MG63 (cell line): ENCODE measurements at regions not wholly inside any gene's neighbourhood (a gene's known extent, or its start where the extent isn't known, plus 50 kb on each side); places are given as distances from the start of the nearest gene placed in this dataset.

Experiments
- DNase-seq: peaks from one replicate; pipeline ENCODE4 v3.0.0-alpha.2; 2020
- H3K27me3 ChIP-seq: fragments of 250-450 bp; sonication (Bioruptor Pico); 2 replicates; pipeline ENCODE4 v1.5.1; 2020; ENCODE audit warnings: mild to moderate bottlenecking, moderate library complexity
- H3K36me3 ChIP-seq: fragments of 250-450 bp; sonication (Bioruptor Pico); 2 replicates; pipeline ENCODE4 v1.5.1; 2020; ENCODE audit warnings: mild to moderate bottlenecking, moderate library complexity
- H3K4me3 ChIP-seq: fragments of 250-450 bp; sonication (Bioruptor Pico); 2 replicates; pipeline ENCODE4 v1.5.1; 2020; ENCODE audit warnings: mild to moderate bottlenecking, moderate library complexity
- H3K9me3 ChIP-seq: fragments of 250-450 bp; sonication (Bioruptor Pico); 2 replicates; pipeline ENCODE4 v1.5.1; 2020; ENCODE audit warnings: mild to moderate bottlenecking, moderate library complexity

DNA sequence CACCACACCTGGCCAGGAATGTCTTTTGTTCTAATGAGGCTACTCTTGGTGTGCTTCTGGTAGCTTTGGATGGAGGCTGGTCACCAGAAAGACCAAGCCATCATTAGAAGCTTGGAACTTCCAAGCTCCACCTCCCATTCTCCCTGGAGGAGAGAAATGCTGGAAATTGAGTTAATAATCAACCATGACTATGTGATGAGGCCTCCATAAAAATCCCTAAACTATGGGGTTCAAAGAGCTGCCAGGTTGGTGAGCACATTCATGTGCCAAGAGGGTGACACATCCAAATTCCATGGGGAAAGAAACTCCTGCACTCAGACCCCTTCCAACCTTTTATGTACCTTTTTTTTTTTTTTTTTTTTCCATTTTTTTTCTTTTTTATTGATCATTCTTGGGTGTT, 105.5 kb upstream of the SPATA31C2 start:
- no peak for DNase-seq
- H3K9me3 ChIP-seq, result no peaks in the 10 kb centered on the region
- no peaks in the 10 kb centered on the region for H3K27me3 ChIP-seq
- no peaks in the 10 kb centered on the region for H3K36me3 ChIP-seq
- no peak overlapping the region for H3K4me3 ChIP-seq

- Histone ChIP-seq H3K27me3 (no peaks in the 10 kb centered on the region), H3K9me3 (no peaks in the 10 kb centered on the region), H3K36me3 (no peaks in the 10 kb centered on the region), H3K4me3 (no peak overlapping the region)
- no peak for DNase-seq
Observed at GRCh38 chr9:88242879-88243278, 104.6 kb upstream of the SPATA31C2 start.

DNA sequence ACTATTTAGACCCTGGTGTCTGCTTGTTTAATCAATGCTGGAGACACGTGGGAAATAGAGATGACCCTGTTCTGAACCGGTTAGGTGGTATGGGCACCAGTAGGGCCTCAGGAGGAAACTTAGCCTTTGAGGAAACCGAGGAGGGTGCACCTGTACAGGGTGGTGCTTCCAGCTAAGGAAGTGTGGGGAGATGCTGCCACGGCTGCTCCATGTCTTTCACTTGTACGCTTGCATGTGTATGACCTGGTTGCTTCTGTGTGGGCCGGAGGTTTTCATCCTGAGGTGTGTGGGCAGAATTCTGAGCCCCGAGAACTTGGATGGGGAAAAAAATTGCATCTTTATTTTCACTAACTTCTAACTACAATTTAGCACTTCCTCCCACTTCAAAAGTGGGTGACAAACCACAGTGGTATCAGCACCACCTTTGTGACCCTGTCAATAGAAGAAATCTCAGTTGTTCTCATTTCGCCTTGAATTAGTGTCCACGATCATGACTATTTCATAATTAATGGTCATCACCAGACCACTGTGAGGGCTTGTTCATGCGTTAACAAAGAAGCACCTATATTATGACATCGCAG, 99.8 kb upstream of the SPATA31C2 start:
- no peak for DNase-seq
- Histone ChIP-seq H3K27me3 (no peaks in the 10 kb centered on the region), H3K9me3 (no peaks in the 10 kb centered on the region), H3K36me3 (no peaks in the 10 kb centered on the region), H3K4me3 (no peak overlapping the region)

DNA sequence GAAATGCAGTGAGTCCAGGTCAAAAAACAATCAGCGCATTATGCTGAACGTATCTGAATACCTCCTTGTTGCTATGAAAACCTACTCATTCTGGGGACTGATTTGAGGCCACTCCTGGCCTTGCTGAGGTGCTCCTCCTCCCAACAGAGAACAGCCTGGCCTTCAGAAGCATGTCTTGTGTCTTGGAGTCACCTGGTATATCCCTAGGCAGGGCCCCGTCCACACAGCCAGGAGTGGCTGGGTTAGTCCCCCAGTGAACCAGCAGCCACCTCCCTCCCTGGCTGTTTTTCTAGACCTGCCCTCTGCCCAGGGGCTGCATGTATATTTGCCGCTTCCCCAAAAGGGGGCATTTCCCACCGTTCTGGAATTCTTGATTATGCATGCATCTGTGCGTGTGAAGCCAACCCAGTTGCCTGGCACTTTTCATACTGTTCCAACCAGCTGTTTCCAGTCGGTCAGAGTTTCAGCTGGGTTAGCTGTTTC, 99.2 kb upstream of the SPATA31C2 start:
- no peaks in the 10 kb centered on the region for H3K36me3 ChIP-seq
- DNase-seq, result no peak
- H3K4me3 ChIP-seq, result no peak overlapping the region
- H3K9me3 ChIP-seq, result no peaks in the 10 kb centered on the region
- no peaks in the 10 kb centered on the region for H3K27me3 ChIP-seq

DNA sequence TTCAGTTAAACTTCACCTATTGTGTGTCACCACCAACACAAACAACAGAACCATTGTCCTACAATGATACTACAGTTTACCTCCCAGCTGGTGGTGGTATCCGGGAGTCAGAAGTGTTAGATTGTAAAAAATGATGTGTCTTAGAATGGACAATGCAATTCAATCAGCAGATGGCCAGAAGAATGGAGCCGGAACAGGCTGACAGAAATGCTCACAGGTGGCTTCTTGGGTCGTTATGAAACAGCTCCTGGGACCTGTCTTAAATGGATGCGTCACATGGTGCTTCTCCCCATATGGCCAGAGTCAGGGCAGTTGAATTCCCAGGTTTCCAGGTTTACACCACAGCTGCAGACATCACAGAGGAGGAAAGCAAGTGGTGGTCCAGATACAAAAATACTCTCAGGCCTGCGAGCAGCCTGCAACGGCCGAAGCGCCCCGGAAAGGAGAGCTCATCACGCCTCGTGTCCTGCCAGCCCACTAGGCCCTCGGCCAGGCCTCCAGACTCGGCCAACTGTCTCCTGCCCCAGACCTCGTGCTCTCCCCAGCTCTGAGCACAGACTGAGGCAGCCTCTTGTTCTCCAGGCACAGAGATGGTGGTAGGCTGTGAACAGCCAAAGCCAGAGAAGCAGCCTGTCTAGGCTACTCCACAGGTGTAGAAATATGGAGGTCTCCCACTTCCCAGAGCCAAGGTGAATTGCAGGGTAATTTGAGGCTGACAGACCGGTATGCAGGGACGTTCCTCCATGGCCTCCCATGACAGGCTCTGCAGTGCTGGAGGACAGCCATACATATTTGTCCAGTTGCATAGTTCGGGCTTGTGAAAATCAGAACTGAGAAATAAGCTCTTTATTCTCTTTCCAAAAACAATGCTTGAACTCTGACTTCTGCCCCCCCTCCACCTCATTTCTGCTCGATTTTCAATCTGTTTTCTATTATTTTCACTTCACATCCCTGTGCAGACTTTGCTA, 98.5 kb upstream of the SPATA31C2 start:
- Histone ChIP-seq H3K27me3 (no peaks in the 10 kb centered on the region), H3K9me3 (no peaks in the 10 kb centered on the region), H3K4me3 (no peak overlapping the region), H3K36me3 (no peaks in the 10 kb centered on the region)
- no peak for DNase-seq

GRCh38 chr9:88235615-88236014, 97.3 kb upstream of the SPATA31C2 start:
- Histone ChIP-seq H3K9me3 (peaks cover under 1% of the 10 kb centered on the region; the same call in 1 of the 2 replicates), H3K4me3 (no peak overlapping the region), H3K27me3 (no peaks in the 10 kb centered on the region), H3K36me3 (no peaks in the 10 kb centered on the region)
- no peak for DNase-seq

GRCh38 chr9:88234114-88234513, 95.8 kb upstream of the SPATA31C2 start:
- Histone ChIP-seq H3K36me3 (peaks cover 4% of the 10 kb centered on the region; the same call in 1 of the 2 replicates), H3K27me3 (no peaks in the 10 kb centered on the region), H3K4me3 (no peak overlapping the region), H3K9me3 (peaks cover 12% of the 10 kb centered on the region)
- no peak for DNase-seq

DNA sequence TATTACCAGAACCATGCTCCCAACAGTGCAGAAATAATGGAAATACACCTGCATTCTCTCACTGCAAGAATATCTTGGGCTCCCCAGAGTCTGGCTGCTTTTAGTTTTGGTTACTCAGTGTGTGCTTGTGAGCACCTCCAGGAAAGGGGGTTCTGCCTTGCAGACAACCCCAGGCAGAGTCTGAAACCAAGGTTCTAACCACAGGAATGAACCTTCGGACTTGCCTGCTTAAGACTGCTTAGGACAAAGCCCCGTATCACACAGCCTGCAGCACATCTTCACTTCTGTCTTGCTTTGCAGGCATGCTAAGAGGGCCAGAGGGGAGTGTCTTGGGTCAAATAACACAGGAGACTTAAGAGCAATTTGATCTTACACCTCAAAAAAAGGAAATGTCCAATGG, 94.8 kb upstream of the SPATA31C2 start:
- peaks cover 12% of the 10 kb centered on the region for H3K9me3 ChIP-seq
- DNase-seq, result no peak
- H3K4me3 ChIP-seq, result no peak overlapping the region
- H3K36me3 ChIP-seq, result peaks cover 4% of the 10 kb centered on the region; the same call in 1 of the 2 replicates
- no peaks in the 10 kb centered on the region for H3K27me3 ChIP-seq

- peaks cover 12% of the 10 kb centered on the region for H3K9me3 ChIP-seq
- no peak for DNase-seq
Observed at GRCh38 chr9:88230612-88231011, 92.3 kb upstream of the SPATA31C2 start.

GRCh38 chr9:88229434-88229833, 91.2 kb upstream of the SPATA31C2 start:
- Histone ChIP-seq H3K36me3 (peaks cover 4% of the 10 kb centered on the region; the same call in 1 of the 2 replicates), H3K4me3 (no peak overlapping the region), H3K27me3 (no peaks in the 10 kb centered on the region), H3K9me3 (peaks cover 12% of the 10 kb centered on the region)
- no peak for DNase-seq

More at GRCh38 chr9:88230612-88231011, 92.3 kb upstream of the SPATA31C2 start:
- Histone ChIP-seq H3K36me3 (peaks cover 4% of the 10 kb centered on the region; the same call in 1 of the 2 replicates), H3K4me3 (no peak overlapping the region), H3K27me3 (no peaks in the 10 kb centered on the region)

- DNase-seq, result no peak
- H3K9me3 ChIP-seq, result peaks cover 5% of the 10 kb centered on the region
- H3K36me3 ChIP-seq, result no peaks in the 10 kb centered on the region; the same call in 1 of the 2 replicates
- H3K4me3 ChIP-seq, result no peak overlapping the region
- no peaks in the 10 kb centered on the region for H3K27me3 ChIP-seq
Observed at GRCh38 chr9:88224938-88225337, 86.7 kb upstream of the SPATA31C2 start.

- Histone ChIP-seq H3K27me3 (no peaks in the 10 kb centered on the region), H3K9me3 (no peaks in the 10 kb centered on the region), H3K36me3 (no peaks in the 10 kb centered on the region), H3K4me3 (no peak overlapping the region)
- no peak for DNase-seq
Observed at GRCh38 chr9:88221105-88221504, 82.8 kb upstream of the SPATA31C2 start.

DNA sequence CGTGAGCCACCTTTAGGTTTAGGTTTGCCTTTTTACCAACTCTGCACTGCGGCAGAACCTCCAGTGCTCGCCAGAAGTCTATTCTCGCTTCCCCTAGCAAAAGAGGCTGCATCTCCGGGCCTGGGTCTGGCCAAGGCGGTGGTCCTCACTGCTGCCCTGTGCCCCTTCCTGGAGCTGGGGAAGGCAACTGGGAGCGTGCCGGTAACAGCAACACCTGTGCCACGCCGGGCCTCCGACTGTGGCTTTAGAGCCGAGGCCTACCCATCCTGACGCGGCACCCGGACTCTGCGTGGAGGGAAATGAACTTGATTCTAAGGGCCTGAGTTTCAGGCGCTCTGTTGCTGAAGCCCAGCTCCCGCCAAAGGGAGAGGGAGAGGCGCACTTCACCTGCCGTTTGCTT, 82.4 kb upstream of the SPATA31C2 start:
- Histone ChIP-seq H3K36me3 (no peaks in the 10 kb centered on the region), H3K4me3 (no peak overlapping the region), H3K9me3 (no peaks in the 10 kb centered on the region), H3K27me3 (no peaks in the 10 kb centered on the region)
- DNase-seq, result no peak

- Histone ChIP-seq H3K27me3 (no peaks in the 10 kb centered on the region), H3K36me3 (no peaks in the 10 kb centered on the region), H3K4me3 (no peak overlapping the region), H3K9me3 (no peaks in the 10 kb centered on the region)
- DNase-seq, result no peak
Observed at GRCh38 chr9:88219601-88220000, 81.3 kb upstream of the SPATA31C2 start.

DNA sequence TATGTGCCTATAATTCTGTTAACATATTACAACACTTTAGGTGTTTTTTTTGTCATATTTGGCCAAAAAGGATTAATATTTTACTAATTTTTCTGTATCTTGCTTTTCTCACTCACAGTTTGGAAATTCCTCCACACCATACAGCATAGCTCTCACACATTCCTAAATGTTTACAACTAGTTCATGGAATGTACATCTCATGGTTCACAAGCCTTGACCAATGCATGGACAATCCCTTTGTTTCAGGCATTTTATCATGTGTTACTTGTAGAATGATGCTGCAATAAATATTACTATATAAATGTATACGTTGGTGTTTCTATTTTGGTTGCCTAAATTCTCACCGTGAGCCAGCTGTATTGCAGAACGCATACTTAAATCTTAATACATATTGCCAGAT, 80.5 kb upstream of the SPATA31C2 start:
- Histone ChIP-seq H3K27me3 (no peaks in the 10 kb centered on the region), H3K4me3 (no peak overlapping the region), H3K36me3 (no peaks in the 10 kb centered on the region), H3K9me3 (no peaks in the 10 kb centered on the region)
- DNase-seq, result no peak

GRCh38 chr9:88216126-88216995, 78.1 kb upstream of the SPATA31C2 start:
- no peak for DNase-seq
- H3K4me3 ChIP-seq, result no peak overlapping the region
- 0 out of 2 replicates have a peak, but pooled peaks cover 3% of the 10 kb centered on the region for H3K9me3 ChIP-seq
- H3K27me3 ChIP-seq, result no peaks in the 10 kb centered on the region
- no peaks in the 10 kb centered on the region for H3K36me3 ChIP-seq
